GM18511 (cell line): ENCODE measurements at regions not wholly inside any gene's neighbourhood (a gene's known extent, or its start where the extent isn't known, plus 50 kb on each side); places are given as distances from the start of the nearest gene placed in this dataset.

Experiments used
- ATAC-seq: cut with Tn5 transposase; IDR thresholded peaks from one replicate; pipeline ENCODE4 v1.9.1; 2021; ENCODE audit warnings: mild to moderate bottlenecking, moderate library complexity; ENCODE audit not compliant: unreplicated experiment

GRCh38 chr13:53631511-53631910, 602.9 kb downstream of the OLFM4 start:
- ATAC-seq, result no peak

GRCh38 chr13:53638040-53638439, 609.4 kb downstream of the OLFM4 start:
- ATAC-seq, result no peak

GRCh38 chr13:53642306-53642705, 613.7 kb downstream of the OLFM4 start:
- no peak for ATAC-seq

DNA sequence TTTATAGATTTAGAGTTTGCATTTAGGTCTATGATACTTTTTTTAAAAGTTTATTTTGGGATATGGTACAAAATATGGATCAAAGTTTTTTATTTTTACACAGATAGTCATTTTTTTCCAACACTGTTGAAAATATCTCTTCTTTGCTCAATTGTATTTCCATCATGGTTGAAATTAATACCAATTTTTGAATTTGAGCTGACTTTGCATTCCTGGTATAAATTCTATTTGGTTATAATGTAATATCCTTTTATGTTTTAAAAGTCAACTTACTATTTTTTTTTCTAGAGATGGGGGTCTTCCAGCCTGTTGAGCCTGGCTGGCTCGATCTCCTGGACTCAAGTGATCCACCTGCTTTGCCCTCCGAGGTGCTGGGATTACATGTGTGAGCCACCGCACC, 620.1 kb downstream of the OLFM4 start:
- no peak for ATAC-seq

DNA sequence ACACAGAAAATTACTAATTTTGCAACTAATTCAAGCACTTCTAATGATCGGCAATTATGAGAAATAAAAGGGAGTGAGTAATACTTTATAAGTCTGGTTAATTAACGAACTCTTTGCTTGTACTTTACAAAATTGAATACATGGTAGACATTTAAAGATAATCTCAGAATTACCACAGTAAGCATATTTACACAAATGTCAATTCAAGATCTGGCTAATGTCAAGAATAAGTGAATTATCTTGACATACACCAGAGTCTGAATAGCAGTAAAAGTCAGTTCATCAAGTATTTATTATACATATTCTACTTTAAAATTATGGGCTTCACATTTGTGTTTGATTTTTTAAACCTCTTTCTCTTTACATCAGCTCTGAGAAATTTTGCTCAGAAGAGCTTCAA, 643.4 kb downstream of the OLFM4 start:
- no peak for ATAC-seq

GRCh38 chr13:53683146-53683545, 654.5 kb downstream of the OLFM4 start:
- ATAC-seq, result no peak

- no peak for ATAC-seq
Measured at GRCh38 chr13:53683608-53684007, 655.0 kb downstream of the OLFM4 start.

GRCh38 chr13:53691417-53691816, 662.8 kb downstream of the OLFM4 start:
- ATAC-seq, result no peak

DNA sequence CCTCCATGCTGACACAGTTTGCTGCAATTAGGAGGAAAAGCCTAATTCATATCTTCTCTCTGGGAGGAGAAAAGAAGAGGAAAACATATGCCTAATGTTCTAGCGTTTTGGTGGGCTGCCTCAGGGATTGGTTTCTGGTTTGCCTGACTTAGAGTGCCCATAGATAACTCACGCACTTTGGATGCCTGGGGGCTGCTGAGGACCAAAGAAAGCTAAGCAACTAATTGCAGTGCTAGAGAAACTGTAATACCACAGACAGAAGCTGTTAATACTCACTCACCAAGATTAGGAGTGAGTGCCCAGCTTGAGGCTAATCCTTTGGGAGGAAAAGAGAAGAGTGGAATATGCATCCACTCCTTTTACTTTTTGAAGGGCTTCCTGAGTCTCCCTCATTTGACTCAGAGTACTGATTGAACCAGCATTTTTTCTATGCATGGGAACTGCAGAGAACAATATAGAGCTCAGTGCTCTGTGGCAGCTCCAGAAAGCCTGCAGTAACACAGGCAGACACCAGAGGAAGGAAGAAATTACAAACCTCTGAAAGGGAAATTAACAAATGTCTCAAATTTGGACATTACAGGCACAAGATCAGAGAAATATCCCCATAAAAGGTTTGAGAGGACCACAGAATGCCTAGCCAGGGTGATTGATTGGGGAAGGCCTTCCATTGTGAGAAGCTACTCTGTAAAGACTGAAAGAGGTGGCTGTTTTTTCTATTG, 666.4 kb downstream of the OLFM4 start:
- ATAC-seq, result no peak

- ATAC-seq, result no peak
Measured at GRCh38 chr13:53703371-53704080, 674.9 kb downstream of the OLFM4 start.

GRCh38 chr13:53719281-53719680, 690.7 kb downstream of the OLFM4 start:
- no peak for ATAC-seq

GRCh38 chr13:53732664-53733063, 704.1 kb downstream of the OLFM4 start:
- ATAC-seq, result no peak

DNA sequence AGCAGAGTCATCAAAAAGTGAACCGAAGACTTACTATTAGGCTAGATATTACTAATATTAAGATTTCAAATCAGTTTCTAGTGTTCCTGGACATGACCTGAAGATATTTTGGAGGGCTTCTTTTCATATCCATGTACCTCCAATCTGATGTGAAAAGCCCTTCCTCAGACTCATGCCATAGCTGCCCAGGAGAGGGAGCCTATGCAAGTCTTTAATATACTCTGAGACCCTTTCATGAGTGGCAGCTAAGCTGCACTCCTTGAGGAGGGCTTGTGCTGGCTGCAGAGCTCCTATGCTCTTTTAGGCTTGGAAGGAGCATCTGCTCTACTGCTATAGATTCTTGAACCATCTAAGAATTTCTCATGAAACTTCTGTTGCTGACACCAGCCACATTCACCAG, 715.3 kb downstream of the OLFM4 start:
- ATAC-seq, result no peak

- ATAC-seq, result no peak
Measured at GRCh38 chr13:53747825-53748224, 719.2 kb downstream of the OLFM4 start.

- no peak for ATAC-seq
Measured at GRCh38 chr13:53749306-53749705, 720.7 kb downstream of the OLFM4 start.

DNA sequence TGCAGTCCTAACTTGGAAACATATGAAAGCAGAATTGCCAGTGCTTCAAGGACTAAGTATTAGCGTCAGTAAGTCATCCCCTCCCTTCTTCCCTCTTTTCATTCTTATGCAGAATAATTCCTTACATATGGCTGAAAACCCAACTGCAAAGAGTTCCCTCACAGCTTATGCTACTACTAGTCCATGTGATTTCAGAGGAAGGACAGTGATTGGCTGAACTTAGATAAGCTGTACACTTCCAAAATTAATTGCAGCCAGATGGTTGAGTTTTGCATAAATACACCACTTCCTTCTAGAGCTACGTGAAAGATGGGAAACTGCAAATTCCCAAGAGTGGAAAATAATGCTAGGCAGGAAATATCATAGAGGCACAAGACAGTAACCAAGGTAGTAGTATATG, 730.4 kb downstream of the OLFM4 start:
- ATAC-seq, result no peak

DNA sequence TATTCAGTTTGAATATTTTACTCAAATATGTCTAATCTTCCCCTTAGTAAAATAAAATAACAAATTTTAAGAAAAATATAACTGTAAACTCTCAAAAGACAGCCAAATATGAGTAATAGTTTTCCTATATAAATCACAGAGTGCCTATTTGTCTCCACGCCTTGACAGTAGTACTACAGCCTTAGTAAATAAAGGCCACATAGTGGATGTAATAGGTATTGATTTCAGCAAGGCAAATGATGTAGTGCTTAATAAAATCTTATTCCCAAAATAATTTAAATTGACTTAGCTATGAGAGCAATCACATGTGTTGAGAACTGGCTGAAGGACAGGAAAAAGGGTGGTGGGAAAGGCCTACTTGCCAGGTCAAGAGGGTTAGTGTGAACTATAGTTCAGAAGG, 747.2 kb downstream of the OLFM4 start:
- no peak for ATAC-seq

- no peak for ATAC-seq
Measured at GRCh38 chr13:53778937-53779336, 750.3 kb downstream of the OLFM4 start.

DNA sequence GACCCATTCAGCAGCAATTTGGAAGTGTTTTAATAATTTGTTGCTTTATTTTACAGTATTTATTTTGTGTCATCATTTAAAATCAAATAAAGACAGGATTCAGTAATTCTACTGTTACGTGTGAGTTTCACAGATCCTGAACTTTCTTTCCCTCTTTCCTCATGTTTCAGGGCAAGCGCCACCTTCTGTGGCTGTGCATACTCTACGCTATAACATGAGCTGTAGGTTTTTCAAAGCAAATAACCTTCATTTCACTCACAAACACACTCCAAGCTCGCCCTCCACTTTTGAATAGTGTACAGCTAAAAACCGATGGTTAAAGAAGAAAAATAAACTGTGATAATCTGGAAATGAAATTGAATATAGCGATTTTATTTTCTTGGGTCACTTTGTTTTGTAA, 753.3 kb downstream of the OLFM4 start:
- ATAC-seq, result no peak

- ATAC-seq, result peak; percentile 87
Measured at GRCh38 chr13:53782488-53782961, 753.9 kb downstream of the OLFM4 start.

- no peak for ATAC-seq
Measured at GRCh38 chr13:53783471-53783870, 754.9 kb downstream of the OLFM4 start.

DNA sequence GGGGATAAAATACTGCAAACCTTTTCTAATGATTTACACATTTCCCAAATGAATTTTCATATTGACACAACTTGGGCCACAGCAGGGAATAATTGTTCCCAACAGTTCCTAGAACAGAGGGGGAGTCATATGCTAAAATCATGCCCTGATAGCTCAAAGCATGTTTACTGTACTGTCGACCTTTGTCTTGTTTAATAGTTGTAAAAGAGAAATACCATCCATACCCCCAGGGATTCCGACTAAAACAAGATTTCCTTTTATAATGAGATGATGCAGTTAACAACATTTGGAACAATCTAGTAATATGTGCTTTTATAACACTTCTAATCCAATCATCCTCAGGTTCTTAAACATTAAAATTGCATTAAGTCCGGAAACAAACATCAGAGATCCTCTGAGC, 759.7 kb downstream of the OLFM4 start:
- ATAC-seq, result no peak
